GM20000 (cell line): ENCODE measurements at regions not wholly inside any gene's neighbourhood (a gene's known extent, or its start where the extent isn't known, plus 50 kb on each side); places are given as distances from the start of the nearest gene placed in this dataset.

Source experiments
- DNase-seq: peaks from one replicate; pipeline ENCODE4 v3.0.0; 2012; ENCODE audit warnings: low spot score
- CTCF ChIP-seq: IDR thresholded peaks from 2 replicates; pipeline ENCODE4 v1.5.1; 2012; ENCODE audit warnings: mild to moderate bottlenecking, control low read depth; ENCODE audit errors: extremely low read depth, missing control alignments

- TF ChIP-seq CTCF, result no peak
- no peak for DNase-seq
Measured at GRCh38 chr6:41413250-41413649, 77.8 kb downstream of the NCR2 start.

- no peak for DNase-seq
- TF ChIP-seq CTCF, result no peak
Measured at GRCh38 chr6:41416501-41416837, 81.1 kb downstream of the NCR2 start.

GRCh38 chr6:41418741-41419140 lies 83.3 kb downstream of the NCR2 start:
- no peak for DNase-seq
- no peak for TF ChIP-seq CTCF

GRCh38 chr6:41419385-41419784 lies 84.0 kb downstream of the NCR2 start:
- TF ChIP-seq CTCF, result no peak
- no peak for DNase-seq

- DNase-seq, result no peak
- no peak for TF ChIP-seq CTCF
Measured at GRCh38 chr6:41420186-41420585, 84.8 kb downstream of the NCR2 start.

- TF ChIP-seq CTCF, result no peak
- DNase-seq, result no peak
Measured at GRCh38 chr6:41422161-41422560, 86.8 kb downstream of the NCR2 start.

GRCh38 chr6:41423002-41423401 lies 87.6 kb downstream of the NCR2 start:
- DNase-seq, result no peak
- TF ChIP-seq CTCF, result no peak
